HG02870 (cell line): ENCODE measurements at regions not wholly inside any gene's neighbourhood (a gene's known extent, or its start where the extent isn't known, plus 50 kb on each side); places are given as distances from the start of the nearest gene placed in this dataset.

ENCODE experiments used
- ATAC-seq: cut with Tn5 transposase; IDR thresholded peaks from one replicate; pipeline ENCODE4 v1.9.1; 2021; ENCODE audit warnings: mild to moderate bottlenecking, moderate library complexity; ENCODE audit not compliant: unreplicated experiment

GRCh38 chr4:63817196-63817865 is 591.9 kb downstream of the TECRL start:
- no peak for ATAC-seq

GRCh38 chr4:63814171-63814964 is 594.9 kb downstream of the TECRL start:
- ATAC-seq: no peak

GRCh38 chr4:63799166-63799565 is 610.1 kb downstream of the TECRL start:
- ATAC-seq: no peak

GRCh38 chr4:63795301-63795700 is 613.9 kb downstream of the TECRL start:
- ATAC-seq: no peak

GRCh38 chr4:63790377-63790776 is 618.9 kb downstream of the TECRL start:
- no peak for ATAC-seq

GRCh38 chr4:63788271-63788670 is 621.0 kb downstream of the TECRL start:
- no peak for ATAC-seq

- ATAC-seq: no peak
Observed at GRCh38 chr4:63787326-63787725, 621.9 kb downstream of the TECRL start.

- no peak for ATAC-seq
Observed at GRCh38 chr4:63786171-63786570, 623.1 kb downstream of the TECRL start.

GRCh38 chr4:63784822-63785221 is 624.4 kb downstream of the TECRL start:
- no peak for ATAC-seq

- ATAC-seq: no peak
Observed at GRCh38 chr4:63777601-63778000, 631.6 kb downstream of the TECRL start.

GRCh38 chr4:63764400-63764799 is 644.9 kb downstream of the TECRL start:
- no peak for ATAC-seq

GRCh38 chr4:63757929-63758328 is 651.3 kb downstream of the TECRL start:
- no peak for ATAC-seq

GRCh38 chr4:63742882-63743281 is 666.4 kb downstream of the TECRL start:
- ATAC-seq: no peak

- no peak for ATAC-seq
Observed at GRCh38 chr4:63729519-63729918, 679.7 kb downstream of the TECRL start.

GRCh38 chr4:63728480-63729177 is 680.6 kb downstream of the TECRL start:
- no peak for ATAC-seq

GRCh38 chr4:63717384-63717783 is 691.9 kb downstream of the TECRL start:
- no peak for ATAC-seq

GRCh38 chr4:63708661-63709060 is 700.6 kb downstream of the TECRL start:
- ATAC-seq: no peak

- ATAC-seq: no peak
Observed at GRCh38 chr4:63700569-63700968, 708.7 kb downstream of the TECRL start.

GRCh38 chr4:63693321-63693720 is 715.9 kb downstream of the TECRL start:
- ATAC-seq: no peak

GRCh38 chr4:63678358-63678931 is 730.8 kb downstream of the TECRL start:
- ATAC-seq: no peak

GRCh38 chr4:63670735-63671134 is 738.5 kb downstream of the TECRL start:
- ATAC-seq: no peak
